ENCODE measurements at regions not wholly inside any gene's neighbourhood (a gene's known extent, or its start where the extent isn't known, plus 50 kb on each side); places are given as distances from the start of the nearest gene placed in this dataset.

DNA sequence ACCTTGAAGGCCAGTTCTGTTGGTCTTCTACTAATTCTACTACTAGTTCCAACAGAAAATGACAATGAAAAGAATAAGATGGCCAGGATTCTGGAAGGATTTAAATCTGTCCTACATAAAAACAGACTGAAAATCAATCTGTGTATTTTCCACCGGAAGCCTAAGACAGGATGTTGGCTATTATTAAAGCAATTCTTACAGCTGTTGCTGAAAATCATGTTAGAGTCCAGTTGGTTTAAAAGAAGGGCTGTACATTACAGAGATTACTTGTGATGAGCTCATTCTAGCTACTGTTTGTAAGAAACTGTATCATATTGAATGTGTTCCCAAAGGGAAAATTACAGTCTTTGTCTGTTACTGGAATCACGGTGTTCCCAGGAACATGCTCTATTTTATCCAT lies 54.8 kb upstream of the MAGEB16 start:
- Histone ChIP-seq H3K9me3 (replicated peaks in 1 of 3) (no peaks in the 10 kb centered on the region), H3K4me3 (no peak overlapping the region), H3K27me3 (peaks cover 2% of the 10 kb centered on the region), H3K27ac (no peak overlapping the region), H3K36me3 (replicated peaks in 1 of 2) (no peaks in the 10 kb centered on the region), H3K4me1 (replicated peaks in 1 of 2) (no peaks in the 10 kb centered on the region)
- DNase-seq, result no peak
- WGBS, 4 donors, result 57 to 73% (median 64%) methylated on average over 2 of the region's 2 CpGs
- intact Hi-C loops (cut with DNase I), result no loop called here
- no peak for TF ChIP-seq POLR2A (IDR thresholded peaks at IDR 0.05)
- TF ChIP-seq, protein P1, sequence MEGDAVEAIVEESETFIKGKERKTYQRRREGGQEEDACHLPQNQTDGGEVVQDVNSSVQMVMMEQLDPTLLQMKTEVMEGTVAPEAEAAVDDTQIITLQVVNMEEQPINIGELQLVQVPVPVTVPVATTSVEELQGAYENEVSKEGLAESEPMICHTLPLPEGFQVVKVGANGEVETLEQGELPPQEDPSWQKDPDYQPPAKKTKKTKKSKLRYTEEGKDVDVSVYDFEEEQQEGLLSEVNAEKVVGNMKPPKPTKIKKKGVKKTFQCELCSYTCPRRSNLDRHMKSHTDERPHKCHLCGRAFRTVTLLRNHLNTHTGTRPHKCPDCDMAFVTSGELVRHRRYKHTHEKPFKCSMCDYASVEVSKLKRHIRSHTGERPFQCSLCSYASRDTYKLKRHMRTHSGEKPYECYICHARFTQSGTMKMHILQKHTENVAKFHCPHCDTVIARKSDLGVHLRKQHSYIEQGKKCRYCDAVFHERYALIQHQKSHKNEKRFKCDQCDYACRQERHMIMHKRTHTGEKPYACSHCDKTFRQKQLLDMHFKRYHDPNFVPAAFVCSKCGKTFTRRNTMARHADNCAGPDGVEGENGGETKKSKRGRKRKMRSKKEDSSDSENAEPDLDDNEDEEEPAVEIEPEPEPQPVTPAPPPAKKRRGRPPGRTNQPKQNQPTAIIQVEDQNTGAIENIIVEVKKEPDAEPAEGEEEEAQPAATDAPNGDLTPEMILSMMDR (IDR thresholded peaks at IDR 0.05), result no peak

Small RNAs in the stretch of these regions (small RNA-seq; reads per million reads assigned to genes)
- gene RNU6-1087P, result 0 reads per million in 2 donors

Data from adrenal gland (tissue), 9 donors.